ENCODE measurements at regions not wholly inside any gene's neighbourhood (a gene's known extent, or its start where the extent isn't known, plus 50 kb on each side); places are given as distances from the start of the nearest gene placed in this dataset.

DNA sequence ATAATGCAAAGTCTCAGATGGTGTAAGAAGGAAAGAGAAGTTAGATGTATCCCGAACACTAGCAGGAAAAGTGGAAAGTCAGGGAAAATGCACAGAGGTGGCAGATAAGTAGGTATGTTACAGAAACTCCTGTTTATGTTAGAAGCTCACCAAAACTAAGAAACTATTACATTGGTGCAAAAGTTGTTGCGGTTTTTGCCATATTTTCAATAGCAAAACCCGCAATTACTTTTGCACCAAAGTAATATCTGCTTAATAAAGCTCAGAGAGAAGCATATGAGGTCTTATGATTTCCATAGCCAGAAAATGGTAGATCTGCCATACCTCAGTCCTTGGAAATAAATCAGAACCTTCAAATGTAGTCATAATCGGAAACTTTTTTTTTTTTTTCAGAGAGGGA lies 1035.6 kb downstream of the PCDH7 start:
- intact Hi-C loops (cut with DNase I) = no loop called here
- Histone ChIP-seq H3K27me3 (ENCODE audit: control insufficient read depth, insufficient read depth, low read length) (no peaks in the 10 kb centered on the region), H3K36me3 (ENCODE audit: control insufficient read depth in 2 of 3, insufficient read depth in 3 of 3, low read length in 3 of 3) (no peaks in the 10 kb centered on the region), H3K27ac (ENCODE audit: low read depth in 2 of 2, low read length in 2 of 2) (no peak overlapping the region), H3K4me1 (ENCODE audit: control insufficient read depth in 2 of 3, insufficient read depth in 2 of 3, low read depth in 1 of 3, low read length in 3 of 3) (no peaks in the 10 kb centered on the region), H3K9ac (ENCODE audit: low read length in 3 of 3) (no peak overlapping the region), H3K9me3 (ENCODE audit: control insufficient read depth in 2 of 3, insufficient read depth in 1 of 3, low read length in 3 of 3) (no peaks in the 10 kb centered on the region), H3K4me3 (ENCODE audit: low read length in 3 of 3) (no peak overlapping the region)
- TF ChIP-seq, protein P1, sequence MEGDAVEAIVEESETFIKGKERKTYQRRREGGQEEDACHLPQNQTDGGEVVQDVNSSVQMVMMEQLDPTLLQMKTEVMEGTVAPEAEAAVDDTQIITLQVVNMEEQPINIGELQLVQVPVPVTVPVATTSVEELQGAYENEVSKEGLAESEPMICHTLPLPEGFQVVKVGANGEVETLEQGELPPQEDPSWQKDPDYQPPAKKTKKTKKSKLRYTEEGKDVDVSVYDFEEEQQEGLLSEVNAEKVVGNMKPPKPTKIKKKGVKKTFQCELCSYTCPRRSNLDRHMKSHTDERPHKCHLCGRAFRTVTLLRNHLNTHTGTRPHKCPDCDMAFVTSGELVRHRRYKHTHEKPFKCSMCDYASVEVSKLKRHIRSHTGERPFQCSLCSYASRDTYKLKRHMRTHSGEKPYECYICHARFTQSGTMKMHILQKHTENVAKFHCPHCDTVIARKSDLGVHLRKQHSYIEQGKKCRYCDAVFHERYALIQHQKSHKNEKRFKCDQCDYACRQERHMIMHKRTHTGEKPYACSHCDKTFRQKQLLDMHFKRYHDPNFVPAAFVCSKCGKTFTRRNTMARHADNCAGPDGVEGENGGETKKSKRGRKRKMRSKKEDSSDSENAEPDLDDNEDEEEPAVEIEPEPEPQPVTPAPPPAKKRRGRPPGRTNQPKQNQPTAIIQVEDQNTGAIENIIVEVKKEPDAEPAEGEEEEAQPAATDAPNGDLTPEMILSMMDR (IDR thresholded peaks at IDR 0.05; ENCODE audit: borderline replicate concordance, extremely low read depth, insufficient read depth) = no peak
- DNase-seq = no peak
- no peak for FAIRE-seq

DNA sequence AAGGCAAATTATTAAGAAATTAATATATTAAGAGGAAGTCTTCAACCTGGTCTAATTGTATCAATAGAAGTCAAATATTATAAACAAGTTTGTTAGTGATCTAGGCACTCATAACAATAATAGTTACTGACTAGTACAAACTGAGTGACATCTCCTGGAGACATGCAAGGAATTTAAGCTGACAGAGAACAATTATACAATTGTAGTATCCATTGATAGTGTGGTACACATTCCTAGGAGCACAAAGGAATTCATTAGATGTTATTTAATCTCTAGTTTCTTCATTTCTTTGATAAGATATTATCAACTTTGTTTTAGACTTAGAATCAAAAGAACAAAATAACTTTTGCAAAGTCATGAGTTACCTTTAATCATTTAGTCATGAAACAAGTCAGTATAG lies 1048.6 kb downstream of the PCDH7 start:
- H3K36me3 ChIP-seq (ENCODE audit: control insufficient read depth in 2 of 3, insufficient read depth in 3 of 3, low read length in 3 of 3) = no peaks in the 10 kb centered on the region
- intact Hi-C loops (cut with DNase I) = no loop called here
- no peaks in the 10 kb centered on the region for H3K9me3 ChIP-seq (ENCODE audit: control insufficient read depth in 2 of 3, insufficient read depth in 1 of 3, low read length in 3 of 3)
- FAIRE-seq (no peak), DNase-seq (no peak)
- no peak overlapping the region for H3K27ac ChIP-seq (ENCODE audit: low read depth in 2 of 2, low read length in 2 of 2)
- H3K4me3 ChIP-seq (ENCODE audit: low read length in 3 of 3) = no peak overlapping the region
- no peaks in the 10 kb centered on the region for H3K27me3 ChIP-seq (ENCODE audit: control insufficient read depth, insufficient read depth, low read length)
- H3K9ac ChIP-seq (ENCODE audit: low read length in 3 of 3) = no peak overlapping the region
- no peaks in the 10 kb centered on the region for H3K4me1 ChIP-seq (ENCODE audit: control insufficient read depth in 2 of 3, insufficient read depth in 2 of 3, low read depth in 1 of 3, low read length in 3 of 3)
- TF ChIP-seq, protein P1 (IDR thresholded peaks at IDR 0.05; ENCODE audit: borderline replicate concordance, extremely low read depth, insufficient read depth) = no peak

DNA sequence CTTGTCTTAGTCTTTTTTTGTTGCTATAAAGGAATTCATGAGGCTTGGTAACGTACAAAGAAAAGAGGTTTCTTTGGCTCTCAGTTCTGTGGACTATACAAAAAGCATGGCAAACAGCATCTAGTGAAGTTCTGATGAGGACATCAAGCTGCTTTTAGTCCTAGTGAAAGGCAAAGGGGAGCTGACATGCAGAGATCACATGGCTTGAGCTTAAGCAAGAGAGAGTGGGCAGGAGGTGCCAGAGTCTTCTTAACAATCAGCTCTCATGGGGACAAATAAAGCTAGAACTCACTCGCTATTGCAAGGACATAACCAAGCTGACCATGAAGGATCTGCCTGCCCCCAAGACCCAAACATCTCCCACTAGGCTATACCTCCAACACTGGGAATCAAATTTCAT lies 1063.1 kb downstream of the PCDH7 start:
- intact Hi-C loops (cut with DNase I) = no loop called here
- H3K36me3 ChIP-seq (ENCODE audit: control insufficient read depth in 2 of 3, insufficient read depth in 3 of 3, low read length in 3 of 3) = no peaks in the 10 kb centered on the region
- H3K9ac ChIP-seq (ENCODE audit: low read length in 3 of 3) = no peak overlapping the region
- FAIRE-seq (no peak), DNase-seq (no peak)
- H3K27me3 ChIP-seq (ENCODE audit: control insufficient read depth, insufficient read depth, low read length) = no peaks in the 10 kb centered on the region
- TF ChIP-seq, protein P1 (IDR thresholded peaks at IDR 0.05; ENCODE audit: borderline replicate concordance, extremely low read depth, insufficient read depth) = no peak
- H3K4me3 ChIP-seq (ENCODE audit: low read length in 3 of 3) = no peak overlapping the region
- no peaks in the 10 kb centered on the region for H3K9me3 ChIP-seq (ENCODE audit: control insufficient read depth in 2 of 3, insufficient read depth in 1 of 3, low read length in 3 of 3)
- no peaks in the 10 kb centered on the region for H3K4me1 ChIP-seq (ENCODE audit: control insufficient read depth in 2 of 3, insufficient read depth in 2 of 3, low read depth in 1 of 3, low read length in 3 of 3)
- no peak overlapping the region for H3K27ac ChIP-seq (ENCODE audit: low read depth in 2 of 2, low read length in 2 of 2)

DNA sequence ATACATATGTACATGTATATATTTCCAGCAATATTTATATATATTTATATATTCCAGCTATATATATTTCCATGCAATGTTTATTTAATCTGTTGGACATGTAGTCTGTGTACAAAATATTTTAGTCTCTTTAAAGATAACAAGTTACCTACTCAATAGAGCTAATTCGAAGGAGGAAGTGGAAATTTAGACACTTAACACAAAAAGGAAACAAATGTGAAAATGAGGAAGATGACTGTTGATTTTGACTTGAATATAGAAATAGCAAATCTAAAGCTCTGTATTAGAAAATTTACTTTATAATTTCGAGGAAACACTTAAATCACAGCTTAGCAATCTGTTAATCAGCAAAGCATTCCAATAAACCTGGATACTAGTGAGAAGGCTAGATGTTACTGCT lies 1064.4 kb downstream of the PCDH7 start:
- Histone ChIP-seq H3K27ac (ENCODE audit: low read depth in 2 of 2, low read length in 2 of 2) (no peak overlapping the region), H3K9ac (ENCODE audit: low read length in 3 of 3) (no peak overlapping the region), H3K4me1 (ENCODE audit: control insufficient read depth in 2 of 3, insufficient read depth in 2 of 3, low read depth in 1 of 3, low read length in 3 of 3) (no peaks in the 10 kb centered on the region), H3K36me3 (ENCODE audit: control insufficient read depth in 2 of 3, insufficient read depth in 3 of 3, low read length in 3 of 3) (no peaks in the 10 kb centered on the region), H3K27me3 (ENCODE audit: control insufficient read depth, insufficient read depth, low read length) (no peaks in the 10 kb centered on the region), H3K4me3 (ENCODE audit: low read length in 3 of 3) (no peak overlapping the region), H3K9me3 (ENCODE audit: control insufficient read depth in 2 of 3, insufficient read depth in 1 of 3, low read length in 3 of 3) (no peaks in the 10 kb centered on the region)
- TF ChIP-seq, protein P1 (IDR thresholded peaks at IDR 0.05; ENCODE audit: borderline replicate concordance, extremely low read depth, insufficient read depth) = no peak
- intact Hi-C loops (cut with DNase I) = no loop called here
- FAIRE-seq (no peak), DNase-seq (no peak)

Measured in kidney (tissue), 13 donors.